OCI-LY3 (cell line): ENCODE measurements at regions not wholly inside any gene's neighbourhood (a gene's known extent, or its start where the extent isn't known, plus 50 kb on each side); places are given as distances from the start of the nearest gene placed in this dataset.

ENCODE experiments used
- CTCF ChIP-seq: fragments of 200-600, 300-600 bp; sonication (generic); IDR thresholded peaks from 2 replicates; pipeline ENCODE4 v1.5.1; 2014; ENCODE audit warnings: antibody characterized with exemption, low read length, low read depth
- EZH2phosphoT487 ChIP-seq: fragments of 200-600 bp; shearing (Covaris generic); IDR thresholded peaks from 2 replicates; pipeline ENCODE4 v1.6.1; 2018; ENCODE audit warnings: antibody characterized with exemption, mixed run types, low read depth

DNA sequence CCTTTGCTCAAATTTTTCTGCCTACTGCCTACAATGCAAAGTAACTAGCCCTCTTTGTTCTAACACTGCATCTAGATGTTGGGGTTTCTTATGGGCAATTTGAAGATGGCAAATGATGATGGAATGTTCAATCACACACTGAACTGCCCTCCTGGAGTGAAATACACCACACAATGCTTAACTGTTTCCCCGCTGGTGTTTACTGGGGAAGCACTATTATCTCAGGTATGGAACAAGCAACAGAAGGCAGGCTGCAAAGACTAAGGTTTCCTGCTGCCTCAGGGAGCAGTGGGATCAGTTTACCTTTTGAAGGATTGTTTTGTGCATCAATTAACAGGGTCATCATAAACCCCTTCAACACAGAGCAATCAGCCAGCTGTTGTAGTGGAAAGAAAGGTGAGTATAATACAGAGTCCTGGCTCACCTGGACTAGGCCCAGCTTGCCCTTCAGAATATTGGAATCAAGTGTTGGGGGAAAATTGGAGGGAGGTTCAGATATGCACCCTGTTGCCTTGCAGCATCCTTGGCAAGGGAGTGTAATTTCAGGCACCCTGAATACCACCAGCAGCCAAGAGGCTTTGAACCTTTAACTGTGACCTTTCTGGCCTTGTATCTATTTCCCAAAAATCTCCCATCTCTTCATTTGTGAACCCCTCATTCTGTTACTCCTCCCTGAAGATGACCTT is 105.4 kb upstream of the CDH11 start:
- TF ChIP-seq CTCF (no peak), EZH2phosphoT487 (no peak)
